Smooth muscle cell (in vitro differentiated cells): ENCODE measurements at regions not wholly inside any gene's neighbourhood (a gene's known extent, or its start where the extent isn't known, plus 50 kb on each side); places are given as distances from the start of the nearest gene placed in this dataset.

Experiments
- DNase-seq: peaks from one replicate; lab custom pipeline; 2025; ENCODE audit not compliant: unreplicated experiment; lab: John Stamatoyannopoulos, UW
- H2AFZ ChIP-seq: fragments of 200-600 bp; sonication (generic); 2 replicates; pipeline ENCODE4 v1.6.0; 2016; ENCODE audit warnings: antibody characterized with exemption, low read depth, mild to moderate bottlenecking
- H3F3A ChIP-seq: fragments of 200-600 bp; sonication (generic); 2 replicates; pipeline ENCODE4 v1.6.0; 2017; ENCODE audit warnings: antibody characterized with exemption, low read depth
- H3K27ac ChIP-seq: fragments of 200-600 bp; sonication (generic); 2 replicates; pipeline ENCODE4 v1.5.1; 2016; ENCODE audit warnings: low read depth, mild to moderate bottlenecking
- H3K27me3 ChIP-seq: fragments of 200-600 bp; sonication (generic); 2 replicates; pipeline ENCODE4 v1.6.1; 2016; ENCODE audit warnings: low read depth, mild to moderate bottlenecking
- H3K36me3 ChIP-seq: fragments of 200-600 bp; sonication (generic); 2 replicates; pipeline ENCODE4 v1.5.1; 2016; ENCODE audit warnings: low read depth
- H3K4me1 ChIP-seq: fragments of 200-600 bp; sonication (generic); 2 replicates; pipeline ENCODE4 v1.5.1; 2016; ENCODE audit warnings: low read depth
- H3K4me2 ChIP-seq: fragments of 200-600 bp; sonication (generic); 2 replicates; pipeline ENCODE4 v1.6.0; 2016; ENCODE audit warnings: mild to moderate bottlenecking
- H3K4me3 ChIP-seq: fragments of 200-600 bp; sonication (generic); 2 replicates; pipeline ENCODE4 v1.5.1; 2016; ENCODE audit warnings: mild to moderate bottlenecking
- H3K79me2 ChIP-seq: fragments of 200-600 bp; sonication (generic); 2 replicates; pipeline ENCODE4 v1.6.0; 2016; ENCODE audit warnings: low read depth, mild to moderate bottlenecking
- H3K9ac ChIP-seq: fragments of 200-600 bp; sonication (generic); 2 replicates; pipeline ENCODE4 v1.6.0; 2016; ENCODE audit warnings: low read depth
- H3K9me3 ChIP-seq: fragments of 200-600 bp; sonication (generic); replicated peaks from 2 replicates; pipeline ENCODE4 v1.5.1; 2016; ENCODE audit warnings: low read depth
- H4K20me1 ChIP-seq: fragments of 200-600 bp; sonication (generic); 2 replicates; pipeline ENCODE4 v1.6.0; 2016; ENCODE audit warnings: low read depth
- CTCF ChIP-seq: fragments of 200-600 bp; sonication (generic); IDR thresholded peaks from 2 replicates; pipeline ENCODE4 v1.5.1; 2017; ENCODE audit warnings: borderline replicate concordance, mild to moderate bottlenecking, antibody characterized with exemption; ENCODE audit not compliant: insufficient read depth, poor library complexity, severe bottlenecking
- WGBS: methylation state at CpG from one replicate; pipeline ENCODE4 v1.1.7; 2016; ENCODE audit warnings: low lambda C conversion rate; 5-methylcytosine and 5-hydroxymethylcytosine counted together

GRCh38 chr4:22959483-22959882 is 266.7 kb downstream of the GBA3 start:
- Histone ChIP-seq H3F3A (no peaks in the 10 kb centered on the region), H3K4me2 (no peak overlapping the region), H3K79me2 (no peaks in the 10 kb centered on the region), H3K27me3 (no peaks in the 10 kb centered on the region), H4K20me1 (no peaks in the 10 kb centered on the region), H3K4me1 (no peaks in the 10 kb centered on the region), H3K9ac (no peak overlapping the region), H3K4me3 (no peak overlapping the region), H3K9me3 (no peaks in the 10 kb centered on the region), H3K27ac (no peak overlapping the region), H2AFZ (no peak overlapping the region), H3K36me3 (no peaks in the 10 kb centered on the region)
- no peak for DNase-seq
- TF ChIP-seq CTCF, result no peak
- 90% methylated on average over 3 of the region's 3 CpGs for WGBS

- Histone ChIP-seq H3K4me3 (no peak overlapping the region), H3F3A (no peaks in the 10 kb centered on the region), H3K27me3 (no peaks in the 10 kb centered on the region), H2AFZ (no peak overlapping the region), H3K4me1 (no peaks in the 10 kb centered on the region), H3K36me3 (no peaks in the 10 kb centered on the region), H3K9ac (no peak overlapping the region), H3K4me2 (no peak overlapping the region), H4K20me1 (no peaks in the 10 kb centered on the region), H3K27ac (no peak overlapping the region), H3K79me2 (no peaks in the 10 kb centered on the region), H3K9me3 (no peaks in the 10 kb centered on the region)
- WGBS, result 75% methylated on average over 1 of the region's 1 CpG
- TF ChIP-seq CTCF, result no peak
- DNase-seq, result no peak
These were observed 265.1 kb downstream of the GBA3 start for GRCh38 chr4:22957774-22958309.

GRCh38 chr4:22949161-22949855 is 256.6 kb downstream of the GBA3 start:
- Histone ChIP-seq H3K4me2 (no peak overlapping the region), H3F3A (no peaks in the 10 kb centered on the region), H3K9me3 (no peaks in the 10 kb centered on the region), H3K9ac (no peak overlapping the region), H3K36me3 (no peaks in the 10 kb centered on the region), H3K27me3 (no peaks in the 10 kb centered on the region), H3K4me3 (no peak overlapping the region), H3K27ac (no peak overlapping the region), H3K4me1 (no peaks in the 10 kb centered on the region), H2AFZ (no peak overlapping the region), H4K20me1 (no peaks in the 10 kb centered on the region), H3K79me2 (no peaks in the 10 kb centered on the region)
- 86% methylated on average over 6 of the region's 6 CpGs for WGBS
- no peak for DNase-seq
- no peak for TF ChIP-seq CTCF

GRCh38 chr4:22947851-22948250 is 255.1 kb downstream of the GBA3 start:
- WGBS, result 95% methylated on average over 5 of the region's 5 CpGs

More at GRCh38 chr4:22947851-22948250, 255.1 kb downstream of the GBA3 start:
- Histone ChIP-seq H3K4me1 (peaks cover 4% of the 10 kb centered on the region), H3K4me2 (no peak overlapping the region), H3K9me3 (no peaks in the 10 kb centered on the region), H3F3A (no peaks in the 10 kb centered on the region), H4K20me1 (no peaks in the 10 kb centered on the region), H3K79me2 (no peaks in the 10 kb centered on the region), H3K4me3 (no peak overlapping the region), H3K9ac (no peak overlapping the region), H2AFZ (no peak overlapping the region), H3K27me3 (no peaks in the 10 kb centered on the region), H3K36me3 (no peaks in the 10 kb centered on the region), H3K27ac (no peak overlapping the region)
- no peak for DNase-seq
- no peak for TF ChIP-seq CTCF
